B cell (primary cell): ENCODE measurements at regions not wholly inside any gene's neighbourhood (a gene's known extent, or its start where the extent isn't known, plus 50 kb on each side); places are given as distances from the start of the nearest gene placed in this dataset.

Experiments
- ATAC-seq: fragments of 200-7000 bp; cut with Tn5 transposase; one replicate; pipeline ENCODE4 v1.10.0; 2021; ENCODE audit warnings: low read depth, mild to moderate bottlenecking, moderate number of reproducible peaks, moderate library complexity
- CTCF ChIA-PET: fragments of 350-600 bp; sonication (Branson Sonifier 250); formaldehyde crosslinking; loops from one replicate; lab custom pipeline; 2021; ENCODE audit warnings: antibody characterized with exemption, inconsistent platforms; lab: Charles Lee
- POLR2A ChIA-PET: fragments of 350-600 bp; sonication (Branson Sonifier 250); formaldehyde crosslinking; loops from one replicate; lab custom pipeline; 2021; ENCODE audit warnings: antibody characterized with exemption; lab: Charles Lee
- DNase-seq: peaks from one replicate; pipeline ENCODE4 v3.0.0; 2013
- H2AFZ ChIP-seq: 2 replicates; pipeline ENCODE4 v1.6.1; 2012; ENCODE audit warnings: mild to moderate bottlenecking, low read depth, low read length; ENCODE audit not compliant: insufficient read depth, poor library complexity, severe bottlenecking
- H3K27ac ChIP-seq, 2 donors: 1 replicate in 1 of 2; 2 replicates in 1 of 2; pipeline ENCODE4 v1.5.1; 2012 to 2013; ENCODE audit warnings: low read length in 2 of 2, mild to moderate bottlenecking in 2 of 2, moderate library complexity in 1 of 2
- H3K27me3 ChIP-seq, 4 experiments: fragments of 200-600 bp in 1 of 4; sonication (generic) in 1 of 4; replicated peaks in 1 of 4; 1 replicate in 2 of 4; 2 replicates in 2 of 4; pipeline versions ENCODE4 v1.6.1 to v1.7.0; 2013 to 2016; ENCODE audit warnings: low read length in 3 of 4, mild to moderate bottlenecking in 2 of 4, mixed read lengths in 1 of 4, moderate library complexity in 1 of 4; ENCODE audit not compliant: insufficient read depth in 4 of 4, control insufficient read depth in 3 of 4; ENCODE audit errors: control extremely low read depth in 1 of 4
- H3K36me3 ChIP-seq, 2 experiments: replicated peaks in 1 of 2; 1 replicate in 1 of 2; 2 replicates in 1 of 2; pipeline versions ENCODE4 v1.6.1 to v1.7.1; 2013; ENCODE audit warnings: low read length in 1 of 2; ENCODE audit not compliant: insufficient read depth in 2 of 2, control insufficient read depth in 1 of 2; ENCODE audit errors: control extremely low read depth in 1 of 2, extremely low read depth in 1 of 2
- H3K4me1 ChIP-seq, 2 donors: fragments of 200-600 bp in 1 of 2; sonication (generic) in 1 of 2; 1 replicate in 1 of 2; 2 replicates in 1 of 2; pipeline versions ENCODE4 v1.5.1 to v1.6.1; 2013 to 2017; ENCODE audit warnings: low read length in 2 of 2; ENCODE audit not compliant: control insufficient read depth in 2 of 2, insufficient read depth in 2 of 2
- H3K4me2 ChIP-seq: replicated peaks from 2 replicates; pipeline ENCODE3; 2012; ENCODE audit warnings: mild to moderate bottlenecking, low read depth, low read length; ENCODE audit not compliant: poor library complexity, severe bottlenecking
- H3K4me3 ChIP-seq, 5 experiments: fragments of 200-600 bp in 1 of 5; sonication (generic) in 1 of 5; 1 replicate in 3 of 5; 2 replicates in 2 of 5; pipeline versions ENCODE4 v1.5.1 to v1.7.0; 2011 to 2016; ENCODE audit warnings: low read length in 4 of 5, mild to moderate bottlenecking in 4 of 5, low read depth in 2 of 5, control low read depth in 1 of 5, moderate library complexity in 1 of 5; ENCODE audit not compliant: insufficient read depth in 1 of 5; ENCODE audit errors: control extremely low read depth in 1 of 5, extremely low read depth in 1 of 5
- H3K79me2 ChIP-seq: fragments of 200-600 bp; sonication (generic); one replicate; pipeline ENCODE4 v1.6.0; 2016; ENCODE audit warnings: low read length; ENCODE audit not compliant: control insufficient read depth, insufficient read depth
- H3K9ac ChIP-seq: fragments of 200-600 bp; sonication (generic); 2 replicates; pipeline ENCODE4 v1.6.1; 2017; ENCODE audit warnings: mild to moderate bottlenecking, low read length, moderate library complexity
- H3K9me3 ChIP-seq, 3 donors: one replicate each; pipeline versions ENCODE4 v1.6.1 to v1.7.1; 2013; ENCODE audit warnings: low read length in 2 of 3; ENCODE audit not compliant: control insufficient read depth in 2 of 3, insufficient read depth in 1 of 3; ENCODE audit errors: control extremely low read depth in 1 of 3
- H4K20me1 ChIP-seq: 2 replicates; pipeline ENCODE4 v1.6.0; 2012; ENCODE audit warnings: mild to moderate bottlenecking, low read length; ENCODE audit not compliant: insufficient read depth, control insufficient read depth, poor library complexity, severe bottlenecking
- H3K27ac Mint-ChIP-seq: one replicate; pipeline ENCODE4 v1.8.0; 2021; ENCODE audit warnings: mixed read lengths
- H3K27me3 Mint-ChIP-seq: one replicate; pipeline ENCODE4 v1.8.0; 2021; ENCODE audit warnings: mixed read lengths
- H3K4me1 Mint-ChIP-seq: one replicate; pipeline ENCODE4 v1.8.0; 2021; ENCODE audit warnings: mixed read lengths
- H3K4me3 Mint-ChIP-seq: one replicate; pipeline ENCODE4 v1.8.0; 2021; ENCODE audit warnings: mixed read lengths
- H3K9me3 Mint-ChIP-seq: one replicate; pipeline ENCODE4 v1.8.0; 2022; ENCODE audit warnings: mixed read lengths; ENCODE audit not compliant: insufficient read depth
- EZH2 ChIP-seq: IDR thresholded peaks from 2 replicates; pipeline ENCODE4 v1.6.1; 2012; ENCODE audit warnings: borderline replicate concordance, low read depth, mild to moderate bottlenecking, moderate library complexity, low read length; ENCODE audit not compliant: insufficient read depth, poor library complexity, severe bottlenecking
- WGBS: methylation state at CpG from one replicate; pipeline ENCODE4 v1.1.5; 2013; ENCODE audit warnings: missing lambda C conversion rate; ENCODE audit not compliant: insufficient coverage; 5-methylcytosine and 5-hydroxymethylcytosine counted together
- intact Hi-C: fragments of 100-400 bp; cut with micrococcal nuclease; formaldehyde crosslinking; loops from one replicate; pipeline ENCODE4 v1.10.0; 2022
- TF ChIP-seq, protein P1 (sequence below): fragments of 200-600 bp; IDR thresholded peaks from one replicate; pipeline ENCODE4 v1.8.0; 2022; ENCODE audit warnings: antibody characterized with exemption, mild to moderate bottlenecking

DNA sequence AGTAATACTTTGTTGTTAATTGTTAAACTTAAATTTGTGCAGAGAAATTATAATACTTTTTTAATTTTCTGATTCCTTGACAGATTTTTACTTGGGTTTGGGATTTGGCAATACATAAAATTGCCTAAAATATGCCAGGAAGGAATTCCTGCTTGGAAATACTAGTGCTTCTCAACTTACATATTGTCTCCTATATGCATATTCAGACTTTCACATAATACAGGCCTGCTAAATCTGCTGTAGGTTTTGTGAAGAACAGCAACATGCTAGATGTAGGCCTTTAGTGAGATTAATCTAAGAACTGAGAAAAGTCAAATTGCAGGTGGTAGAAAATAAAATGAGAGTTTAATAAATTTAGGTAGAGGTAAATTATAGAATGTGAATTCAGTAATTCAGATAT lies 468.5 kb upstream of the MIS18BP1 start:
- ChIA-PET CTCF (no interaction called here), POLR2A (no interaction called here)
- Histone ChIP-seq H3K79me2 (no peaks in the 10 kb centered on the region), H3K4me2 (no peak overlapping the region), H3K9ac (no peak overlapping the region), H3K9me3 (peaks cover 0 to 7% (median 3%) of the 10 kb centered on the region in 3 donors), H3K27ac (no peak overlapping the region), H3K36me3 (no peaks in the 10 kb centered on the region), H4K20me1 (no peaks in the 10 kb centered on the region), H2AFZ (no peak overlapping the region), H3K27me3 (no peaks in the 10 kb centered on the region), H3K4me3 (no peak overlapping the region), H3K4me1 (no peaks in the 10 kb centered on the region)
- Mint-ChIP-seq H3K27me3 (no peaks in the 10 kb centered on the region), H3K4me3 (no peak overlapping the region), H3K4me1 (no peaks in the 10 kb centered on the region), H3K9me3 (peaks cover 2% of the 10 kb centered on the region), H3K27ac (no peak overlapping the region)
- DNase-seq: no peak
- TF ChIP-seq EZH2: no peak
- TF ChIP-seq, protein P1, sequence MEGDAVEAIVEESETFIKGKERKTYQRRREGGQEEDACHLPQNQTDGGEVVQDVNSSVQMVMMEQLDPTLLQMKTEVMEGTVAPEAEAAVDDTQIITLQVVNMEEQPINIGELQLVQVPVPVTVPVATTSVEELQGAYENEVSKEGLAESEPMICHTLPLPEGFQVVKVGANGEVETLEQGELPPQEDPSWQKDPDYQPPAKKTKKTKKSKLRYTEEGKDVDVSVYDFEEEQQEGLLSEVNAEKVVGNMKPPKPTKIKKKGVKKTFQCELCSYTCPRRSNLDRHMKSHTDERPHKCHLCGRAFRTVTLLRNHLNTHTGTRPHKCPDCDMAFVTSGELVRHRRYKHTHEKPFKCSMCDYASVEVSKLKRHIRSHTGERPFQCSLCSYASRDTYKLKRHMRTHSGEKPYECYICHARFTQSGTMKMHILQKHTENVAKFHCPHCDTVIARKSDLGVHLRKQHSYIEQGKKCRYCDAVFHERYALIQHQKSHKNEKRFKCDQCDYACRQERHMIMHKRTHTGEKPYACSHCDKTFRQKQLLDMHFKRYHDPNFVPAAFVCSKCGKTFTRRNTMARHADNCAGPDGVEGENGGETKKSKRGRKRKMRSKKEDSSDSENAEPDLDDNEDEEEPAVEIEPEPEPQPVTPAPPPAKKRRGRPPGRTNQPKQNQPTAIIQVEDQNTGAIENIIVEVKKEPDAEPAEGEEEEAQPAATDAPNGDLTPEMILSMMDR: no peak
- no peak for ATAC-seq
- intact Hi-C loops: no loop called here

DNA sequence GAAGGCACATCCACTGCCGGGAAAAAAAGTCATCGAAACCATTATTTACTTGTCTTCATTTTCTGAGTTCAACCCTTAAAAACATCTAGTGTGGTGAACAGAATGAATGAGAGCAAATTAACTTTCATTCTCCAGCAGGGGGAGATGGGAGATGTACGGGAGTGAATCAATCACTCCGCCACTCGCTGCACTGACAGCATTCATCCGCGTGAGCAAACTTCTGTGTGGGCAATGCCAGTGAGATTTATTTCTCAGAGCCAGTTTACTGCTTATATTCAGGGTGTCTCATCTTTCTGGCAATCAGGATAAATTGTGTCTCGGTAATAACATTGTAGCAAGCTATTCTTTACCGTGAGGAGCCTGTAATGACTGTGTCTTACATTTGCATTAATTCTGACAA lies 463.6 kb upstream of the MIS18BP1 start:
- ATAC-seq (no peak), DNase-seq (no peak)
- no peak for TF ChIP-seq EZH2
- TF ChIP-seq, protein P1: no peak
- H3K79me2 ChIP-seq: no peaks in the 10 kb centered on the region
- H3K4me1 ChIP-seq: no peaks in the 10 kb centered on the region
- Mint-ChIP-seq H3K27ac (no peak overlapping the region), H3K4me1 (no peaks in the 10 kb centered on the region), H3K9me3 (peaks cover 4% of the 10 kb centered on the region), H3K4me3 (no peak overlapping the region), H3K27me3 (no peaks in the 10 kb centered on the region)
- ChIA-PET POLR2A (no interaction called here), CTCF (no interaction called here)
- WGBS: 86% methylated on average over 5 of the region's 9 CpGs
- H3K9ac ChIP-seq: no peak overlapping the region
- H3K27ac ChIP-seq: no peak overlapping the region
- intact Hi-C loops: no loop called here
- no peaks in the 10 kb centered on the region for H4K20me1 ChIP-seq
- H3K4me3 ChIP-seq: no peak overlapping the region
- H2AFZ ChIP-seq: no peak overlapping the region
- H3K27me3 ChIP-seq: no peaks in the 10 kb centered on the region
- H3K4me2 ChIP-seq: no peak overlapping the region
- no peaks in the 10 kb centered on the region for H3K36me3 ChIP-seq
- H3K9me3 ChIP-seq: peaks cover 0 to 4% (median 3%) of the 10 kb centered on the region in 3 donors
